HG03558 (cell line): ENCODE measurements at regions not wholly inside any gene's neighbourhood (a gene's known extent, or its start where the extent isn't known, plus 50 kb on each side); places are given as distances from the start of the nearest gene placed in this dataset.

Experiments used
- ATAC-seq: cut with Tn5 transposase; IDR thresholded peaks from one replicate; pipeline ENCODE4 v1.9.1; 2021; ENCODE audit warnings: moderate number of reproducible peaks; ENCODE audit not compliant: unreplicated experiment; ENCODE audit errors: extremely low read depth

- ATAC-seq = no peak
Observed at GRCh38 chr3:23644099-23644498, 161.7 kb upstream of the UBE2E1 start.

- ATAC-seq = no peak
Observed at GRCh38 chr3:23644676-23645075, 161.1 kb upstream of the UBE2E1 start.

GRCh38 chr3:23645533-23646183 is 160.1 kb upstream of the UBE2E1 start:
- ATAC-seq = no peak

GRCh38 chr3:23646184-23646920 is 159.4 kb upstream of the UBE2E1 start:
- ATAC-seq = no peak

- ATAC-seq = no peak
Observed at GRCh38 chr3:23647706-23648258, 158.0 kb upstream of the UBE2E1 start.

- ATAC-seq = no peak
Observed at GRCh38 chr3:23648326-23648995, 157.3 kb upstream of the UBE2E1 start.

GRCh38 chr3:23648996-23649395 is 156.8 kb upstream of the UBE2E1 start:
- ATAC-seq = no peak

GRCh38 chr3:23649448-23649847 is 156.3 kb upstream of the UBE2E1 start:
- ATAC-seq = no peak

- ATAC-seq = no peak
Observed at GRCh38 chr3:23650371-23651140, 155.2 kb upstream of the UBE2E1 start.

- peak; percentile 89 for ATAC-seq
Observed at GRCh38 chr3:23653647-23654525, 151.9 kb upstream of the UBE2E1 start.

GRCh38 chr3:23654571-23654970 is 151.2 kb upstream of the UBE2E1 start:
- no peak for ATAC-seq

GRCh38 chr3:23655749-23656148 is 150.0 kb upstream of the UBE2E1 start:
- ATAC-seq = no peak

GRCh38 chr3:23656199-23656598 is 149.6 kb upstream of the UBE2E1 start:
- no peak for ATAC-seq

GRCh38 chr3:23656821-23657220 is 148.9 kb upstream of the UBE2E1 start:
- no peak for ATAC-seq

- no peak for ATAC-seq
Observed at GRCh38 chr3:23657647-23658046, 148.1 kb upstream of the UBE2E1 start.

- peak; percentile 58 for ATAC-seq
Observed at GRCh38 chr3:23659274-23659673, 146.5 kb upstream of the UBE2E1 start.

GRCh38 chr3:23659840-23660430 is 145.8 kb upstream of the UBE2E1 start:
- ATAC-seq = no peak

- ATAC-seq = no peak
Observed at GRCh38 chr3:23662079-23662617, 143.6 kb upstream of the UBE2E1 start.

- ATAC-seq = no peak
Observed at GRCh38 chr3:23663246-23663645, 142.5 kb upstream of the UBE2E1 start.
